ENCODE measurements at regions not wholly inside any gene's neighbourhood (a gene's known extent, or its start where the extent isn't known, plus 50 kb on each side); places are given as distances from the start of the nearest gene placed in this dataset.

DNA sequence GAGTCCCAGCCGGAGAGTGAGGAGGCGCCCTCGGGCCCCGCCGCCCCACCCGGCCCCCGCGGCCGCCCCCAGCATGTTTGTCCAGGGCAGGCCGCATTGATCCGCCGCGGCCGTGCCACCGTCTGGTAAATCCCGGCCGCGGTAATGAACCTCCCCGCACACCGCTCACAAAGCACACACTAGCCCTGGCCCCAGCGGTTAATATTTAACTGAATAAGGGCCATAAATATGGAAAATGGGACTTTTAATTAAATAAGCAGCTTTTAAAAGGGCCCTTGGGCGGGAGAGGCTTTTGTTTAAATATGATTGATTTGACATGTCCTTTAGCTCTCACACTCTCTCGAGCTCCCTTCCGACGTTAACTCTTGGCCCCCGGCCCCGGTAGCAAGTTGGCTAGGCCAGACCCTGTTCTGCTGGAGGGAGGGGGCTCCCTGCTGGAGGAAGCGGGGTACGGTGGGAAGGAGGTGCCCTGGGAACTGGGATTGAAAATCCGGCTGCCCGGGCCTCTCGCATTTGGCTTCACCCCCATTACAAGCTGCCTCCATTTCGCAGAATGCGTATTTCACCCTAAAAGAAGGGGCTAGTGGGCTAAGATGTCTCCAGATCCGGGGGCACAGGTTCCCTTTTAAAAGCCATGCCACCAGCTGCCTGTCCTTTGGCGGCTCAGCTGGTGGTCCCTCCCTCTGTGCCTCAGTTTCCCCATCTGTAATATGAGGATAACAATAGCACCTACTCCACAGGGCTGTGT, 199.8 kb downstream of the RBM19 start:
- Histone ChIP-seq H3K4me1 (ENCODE audit: control insufficient read depth in 3 of 3, insufficient read depth in 3 of 3, low read length in 3 of 3) (no peaks in the 10 kb centered on the region), H3K36me3 (ENCODE audit: control insufficient read depth in 3 of 3, insufficient read depth in 3 of 3, low read length in 3 of 3) (no peaks in the 10 kb centered on the region), H3K9ac (ENCODE audit: low read depth in 1 of 3, low read length in 3 of 3) (no peak overlapping the region), H3K27ac (ENCODE audit: low read depth, low read length) (no peak overlapping the region), H3K27me3 (ENCODE audit: control insufficient read depth in 3 of 3, insufficient read depth in 3 of 3, low read length in 3 of 3) (peaks cover 31 to 50% (median 36%) of the 10 kb centered on the region in 3 donors), H3K4me3 (ENCODE audit: low read length in 3 of 3) (no peak overlapping the region), H3K9me3 (ENCODE audit: control insufficient read depth in 3 of 3, low read length in 3 of 3) (no peaks in the 10 kb centered on the region)

DNA sequence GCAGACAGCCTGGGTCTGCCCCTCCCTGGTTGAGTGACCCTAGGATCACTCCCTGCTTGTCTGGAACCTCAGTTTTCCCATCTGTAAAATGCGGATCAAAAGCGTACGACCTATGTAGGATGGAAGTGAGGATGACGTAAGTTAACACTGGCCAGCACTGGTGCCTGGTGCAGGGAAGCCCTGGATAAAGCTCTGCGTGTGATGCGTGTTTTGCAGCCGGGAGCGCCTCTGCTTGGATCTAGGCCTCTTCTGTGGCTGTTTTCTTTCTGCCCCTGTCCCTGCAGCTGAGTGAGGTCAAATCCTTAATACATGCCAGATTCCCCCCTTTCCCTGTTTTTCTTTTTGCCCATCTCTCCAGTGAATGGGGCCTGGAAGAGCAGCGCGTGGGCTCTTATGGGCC, 201.5 kb downstream of the RBM19 start:
- Histone ChIP-seq H3K27ac (ENCODE audit: low read depth, low read length) (no peak overlapping the region), H3K27me3 (ENCODE audit: control insufficient read depth in 3 of 3, insufficient read depth in 3 of 3, low read length in 3 of 3) (peaks cover 38 to 45% (median 41%) of the 10 kb centered on the region in 3 donors), H3K4me1 (ENCODE audit: control insufficient read depth in 3 of 3, insufficient read depth in 3 of 3, low read length in 3 of 3) (no peaks in the 10 kb centered on the region), H3K4me3 (ENCODE audit: low read length in 3 of 3) (no peak overlapping the region), H3K9me3 (ENCODE audit: control insufficient read depth in 3 of 3, low read length in 3 of 3) (no peaks in the 10 kb centered on the region), H3K36me3 (ENCODE audit: control insufficient read depth in 3 of 3, insufficient read depth in 3 of 3, low read length in 3 of 3) (no peaks in the 10 kb centered on the region), H3K9ac (ENCODE audit: low read depth in 1 of 3, low read length in 3 of 3) (no peak overlapping the region)

DNA sequence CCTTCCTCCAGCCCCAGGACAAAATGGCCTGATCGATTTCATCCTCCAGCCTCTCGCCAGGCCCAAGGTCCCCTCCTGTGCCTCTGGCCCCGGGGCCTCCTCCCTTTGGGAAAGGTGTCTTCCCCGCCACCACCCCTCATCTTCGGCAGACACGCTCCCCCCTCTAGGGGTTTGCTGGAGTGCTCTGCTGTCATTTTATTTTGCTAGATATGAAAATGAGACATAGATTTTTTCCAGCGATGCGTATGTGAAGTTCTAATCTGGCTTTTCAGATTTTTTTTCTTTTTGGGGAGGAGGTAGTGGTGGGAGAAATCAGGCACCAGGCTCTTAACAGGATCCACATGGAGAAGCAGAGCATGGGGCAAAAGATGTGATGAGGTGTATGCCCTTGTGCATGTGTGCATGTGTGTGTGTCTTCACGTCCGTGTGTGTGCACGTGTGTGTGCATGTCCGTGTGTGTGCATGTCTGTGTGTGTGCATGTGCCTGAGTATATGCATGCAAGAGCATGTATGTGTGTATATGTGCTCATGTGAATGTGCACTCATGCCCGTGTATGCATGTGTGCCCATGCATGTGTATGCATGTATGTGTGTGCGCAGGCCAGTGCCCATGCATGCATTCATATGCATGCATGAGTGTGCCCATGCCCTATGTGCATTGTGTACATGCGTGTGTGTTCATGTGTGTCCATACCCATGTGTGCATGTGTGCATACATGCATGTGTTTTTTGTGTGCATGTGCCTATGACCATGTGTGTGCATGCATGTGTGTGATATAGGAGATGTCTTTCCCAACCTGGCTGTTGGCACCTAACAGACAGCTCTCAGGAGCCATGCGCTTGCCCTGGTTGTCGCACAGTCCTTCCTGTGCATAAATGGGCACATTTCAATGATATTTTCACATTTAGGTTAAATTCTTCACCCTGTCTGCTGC, 203.0 kb downstream of the RBM19 start:
- no peaks in the 10 kb centered on the region for H3K9me3 ChIP-seq (ENCODE audit: control insufficient read depth in 3 of 3, low read length in 3 of 3)
- no peak overlapping the region for H3K9ac ChIP-seq (ENCODE audit: low read depth in 1 of 3, low read length in 3 of 3)
- H3K4me1 ChIP-seq (ENCODE audit: control insufficient read depth in 3 of 3, insufficient read depth in 3 of 3, low read length in 3 of 3): no peaks in the 10 kb centered on the region
- peaks cover 38 to 41% (median 39%) of the 10 kb centered on the region in 3 donors for H3K27me3 ChIP-seq (ENCODE audit: control insufficient read depth in 3 of 3, insufficient read depth in 3 of 3, low read length in 3 of 3)
- no peak overlapping the region for H3K27ac ChIP-seq (ENCODE audit: low read depth, low read length)
- no peak overlapping the region for H3K4me3 ChIP-seq (ENCODE audit: low read length in 3 of 3)
- no peaks in the 10 kb centered on the region for H3K36me3 ChIP-seq (ENCODE audit: control insufficient read depth in 3 of 3, insufficient read depth in 3 of 3, low read length in 3 of 3)

DNA sequence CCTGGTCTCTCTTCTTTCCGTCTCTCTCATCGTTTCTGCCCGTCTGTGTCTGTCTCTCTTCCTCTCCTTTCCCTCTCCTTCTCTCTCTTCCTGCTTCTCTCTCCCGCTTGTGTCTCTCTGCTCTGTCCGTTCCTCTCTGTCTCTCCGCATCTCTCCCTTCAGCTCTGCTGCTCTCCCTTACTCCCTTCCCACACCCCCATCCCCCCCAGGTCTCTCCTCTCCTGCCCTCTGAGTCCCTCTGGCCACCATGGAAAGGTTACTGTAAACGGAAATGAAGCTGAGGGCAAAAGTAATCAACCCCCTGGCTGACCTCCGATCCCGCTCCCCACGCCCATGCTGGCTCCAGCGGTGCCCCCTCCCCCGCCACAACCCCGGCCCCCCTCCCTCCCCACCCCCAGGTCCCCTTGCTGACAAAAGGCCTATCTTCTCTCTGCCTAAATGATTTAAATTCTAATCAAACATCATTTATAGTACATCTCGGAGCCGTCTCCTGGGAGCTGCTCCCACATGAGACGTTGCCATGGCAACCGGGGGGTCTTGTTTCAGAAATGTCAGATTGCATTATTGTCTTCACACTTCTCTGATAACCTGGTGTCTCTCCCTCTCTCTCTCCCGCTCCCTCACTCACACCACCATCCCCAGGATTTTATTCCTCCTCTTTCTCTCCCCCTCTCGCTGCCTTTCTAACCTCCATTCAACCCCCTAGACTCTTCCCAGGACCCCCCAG, 203.8 kb downstream of the RBM19 start:
- H3K36me3 ChIP-seq (ENCODE audit: control insufficient read depth in 3 of 3, insufficient read depth in 3 of 3, low read length in 3 of 3): no peaks in the 10 kb centered on the region
- H3K9ac ChIP-seq (ENCODE audit: low read depth in 1 of 3, low read length in 3 of 3): no peak overlapping the region
- H3K27ac ChIP-seq (ENCODE audit: low read depth, low read length): no peak overlapping the region
- no peak overlapping the region for H3K4me3 ChIP-seq (ENCODE audit: low read length in 3 of 3)
- H3K4me1 ChIP-seq (ENCODE audit: control insufficient read depth in 3 of 3, insufficient read depth in 3 of 3, low read length in 3 of 3): no peaks in the 10 kb centered on the region
- peaks cover 37 to 44% (median 38%) of the 10 kb centered on the region in 3 donors for H3K27me3 ChIP-seq (ENCODE audit: control insufficient read depth in 3 of 3, insufficient read depth in 3 of 3, low read length in 3 of 3)
- H3K9me3 ChIP-seq (ENCODE audit: control insufficient read depth in 3 of 3, low read length in 3 of 3): no peaks in the 10 kb centered on the region

DNA sequence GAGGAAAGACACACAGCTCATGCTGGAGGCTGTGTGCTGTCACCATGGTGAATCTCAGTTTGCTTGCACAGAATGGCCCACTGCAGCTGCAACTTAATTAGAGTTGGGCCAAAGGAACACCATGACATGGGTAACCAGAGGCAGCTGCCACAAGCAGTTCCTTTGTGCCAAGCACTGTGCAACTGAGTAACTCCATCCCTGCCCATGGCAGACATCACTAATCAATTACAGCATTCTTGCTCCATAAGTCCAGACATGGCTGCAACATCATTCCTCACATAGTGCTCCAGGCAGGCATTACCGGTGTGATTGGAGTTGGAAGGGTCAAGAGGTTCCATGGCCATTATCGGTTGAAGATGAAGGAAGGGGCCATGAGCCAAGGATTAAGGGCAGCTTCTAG, 207.0 kb downstream of the RBM19 start:
- Histone ChIP-seq H3K9ac (ENCODE audit: low read depth in 1 of 3, low read length in 3 of 3) (no peak overlapping the region), H3K9me3 (ENCODE audit: control insufficient read depth in 3 of 3, low read length in 3 of 3) (no peaks in the 10 kb centered on the region), H3K27me3 (ENCODE audit: control insufficient read depth in 3 of 3, insufficient read depth in 3 of 3, low read length in 3 of 3) (peaks cover 34 to 44% (median 42%) of the 10 kb centered on the region in 3 donors), H3K27ac (ENCODE audit: low read depth, low read length) (no peak overlapping the region), H3K36me3 (ENCODE audit: control insufficient read depth in 3 of 3, insufficient read depth in 3 of 3, low read length in 3 of 3) (no peaks in the 10 kb centered on the region), H3K4me3 (ENCODE audit: low read length in 3 of 3) (no peak overlapping the region), H3K4me1 (ENCODE audit: control insufficient read depth in 3 of 3, insufficient read depth in 3 of 3, low read length in 3 of 3) (no peaks in the 10 kb centered on the region)

DNA sequence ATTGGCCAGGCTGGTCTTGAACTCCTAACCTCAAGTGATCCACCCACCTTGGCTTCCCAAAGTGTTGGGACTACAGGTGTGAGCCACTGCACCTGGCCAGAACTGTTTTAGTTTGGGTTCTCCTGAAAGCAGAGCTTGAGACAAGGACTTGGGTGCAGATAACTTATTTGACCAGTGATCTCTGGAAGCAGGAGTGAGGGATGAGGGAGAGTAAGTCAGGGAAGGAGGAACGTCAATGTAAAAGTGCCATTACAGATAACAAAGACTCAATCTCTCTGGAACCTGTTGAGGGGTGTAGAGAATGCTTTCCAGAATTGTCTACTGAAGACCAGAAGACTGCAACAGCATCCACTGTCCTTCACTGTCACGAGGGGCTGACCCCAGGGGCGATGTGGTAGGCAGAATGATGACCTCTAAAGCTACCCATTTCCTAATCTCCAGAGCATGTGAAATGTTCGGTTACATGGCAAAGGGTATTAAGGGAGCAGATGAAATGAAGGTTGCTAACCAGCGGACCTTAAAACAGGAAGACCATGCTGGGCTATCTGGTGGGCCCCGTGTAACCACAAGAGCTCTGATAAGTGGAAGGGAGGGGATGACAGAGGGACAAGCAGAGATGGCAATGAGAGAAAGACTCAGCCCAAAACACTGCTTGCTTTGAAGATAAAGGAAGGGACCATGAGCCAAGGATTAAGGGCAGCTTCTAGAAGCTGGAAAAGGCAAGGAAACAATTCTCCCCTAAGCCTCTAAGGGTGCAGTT, 207.8 kb downstream of the RBM19 start:
- H3K9ac ChIP-seq (ENCODE audit: low read depth in 1 of 3, low read length in 3 of 3): no peak overlapping the region
- H3K36me3 ChIP-seq (ENCODE audit: control insufficient read depth in 3 of 3, insufficient read depth in 3 of 3, low read length in 3 of 3): no peaks in the 10 kb centered on the region
- peaks cover 27 to 45% (median 35%) of the 10 kb centered on the region in 3 donors for H3K27me3 ChIP-seq (ENCODE audit: control insufficient read depth in 3 of 3, insufficient read depth in 3 of 3, low read length in 3 of 3)
- no peak overlapping the region for H3K27ac ChIP-seq (ENCODE audit: low read depth, low read length)
- H3K9me3 ChIP-seq (ENCODE audit: control insufficient read depth in 3 of 3, low read length in 3 of 3): no peaks in the 10 kb centered on the region
- no peak overlapping the region for H3K4me3 ChIP-seq (ENCODE audit: low read length in 3 of 3)
- no peaks in the 10 kb centered on the region for H3K4me1 ChIP-seq (ENCODE audit: control insufficient read depth in 3 of 3, insufficient read depth in 3 of 3, low read length in 3 of 3)

DNA sequence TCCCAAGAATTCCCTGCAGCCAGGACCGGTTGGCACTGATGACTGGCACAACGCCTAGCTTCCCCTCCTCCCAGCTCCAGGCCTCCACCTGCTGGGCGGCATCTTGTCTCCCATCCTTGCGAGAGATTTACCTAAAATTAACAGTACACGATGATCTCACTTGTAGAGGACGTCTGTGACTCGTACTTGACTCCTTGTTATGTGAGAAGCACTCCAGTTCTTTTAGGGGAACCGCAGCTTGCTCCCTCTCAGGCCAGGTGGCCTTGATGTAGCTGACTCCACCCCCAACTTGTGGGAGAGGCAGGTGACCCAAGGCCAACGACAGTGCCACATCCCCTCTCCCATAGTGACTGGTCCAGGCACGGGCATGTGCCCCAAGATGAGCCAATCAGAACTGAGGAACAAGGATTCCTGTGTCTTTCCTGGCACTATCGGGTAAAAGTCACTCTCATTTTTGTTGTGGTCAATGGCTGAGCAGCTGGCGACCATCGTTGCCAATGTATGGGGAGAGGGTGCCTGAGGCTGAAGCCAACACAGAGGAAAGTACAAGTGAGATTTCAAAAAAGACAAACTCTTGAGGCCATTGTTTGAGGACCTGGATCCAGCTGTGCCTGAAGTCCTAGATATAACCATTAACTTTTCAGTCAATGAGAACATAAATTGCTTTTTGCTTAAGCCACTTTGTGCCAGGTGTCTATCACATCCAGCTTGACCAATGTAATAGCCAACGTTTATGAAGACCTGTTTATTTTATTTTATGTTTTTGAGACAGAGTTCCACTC, 208.7 kb downstream of the RBM19 start:
- Histone ChIP-seq H3K9ac (ENCODE audit: low read depth in 1 of 3, low read length in 3 of 3) (no peak overlapping the region), H3K9me3 (ENCODE audit: control insufficient read depth in 3 of 3, low read length in 3 of 3) (no peaks in the 10 kb centered on the region), H3K27me3 (ENCODE audit: control insufficient read depth in 3 of 3, insufficient read depth in 3 of 3, low read length in 3 of 3) (peaks cover 20 to 45% (median 28%) of the 10 kb centered on the region in 3 donors), H3K4me1 (ENCODE audit: control insufficient read depth in 3 of 3, insufficient read depth in 3 of 3, low read length in 3 of 3) (no peaks in the 10 kb centered on the region), H3K36me3 (ENCODE audit: control insufficient read depth in 3 of 3, insufficient read depth in 3 of 3, low read length in 3 of 3) (no peaks in the 10 kb centered on the region), H3K4me3 (ENCODE audit: low read length in 3 of 3) (no peak overlapping the region), H3K27ac (ENCODE audit: low read depth, low read length) (no peak overlapping the region)

DNA sequence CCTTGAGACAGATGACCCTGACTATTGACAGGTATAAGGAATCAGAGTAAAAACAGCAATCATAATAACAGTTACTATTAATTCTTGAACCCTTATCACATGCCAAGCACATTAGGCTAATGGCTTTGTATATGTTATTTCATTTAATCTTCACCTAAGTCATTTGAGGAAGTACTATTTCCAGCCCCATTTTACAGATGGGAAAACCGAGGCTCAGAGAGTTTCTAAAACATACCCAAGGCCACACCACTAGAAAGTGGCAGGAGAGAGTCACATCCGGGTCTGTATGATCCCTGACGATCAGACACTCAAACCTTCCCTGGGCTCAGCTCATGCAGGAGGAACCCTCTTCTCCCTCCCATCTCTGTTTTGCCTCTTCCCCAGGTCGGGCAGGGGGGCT, 209.5 kb downstream of the RBM19 start:
- H3K4me1 ChIP-seq (ENCODE audit: control insufficient read depth in 3 of 3, insufficient read depth in 3 of 3, low read length in 3 of 3): no peaks in the 10 kb centered on the region

DNA sequence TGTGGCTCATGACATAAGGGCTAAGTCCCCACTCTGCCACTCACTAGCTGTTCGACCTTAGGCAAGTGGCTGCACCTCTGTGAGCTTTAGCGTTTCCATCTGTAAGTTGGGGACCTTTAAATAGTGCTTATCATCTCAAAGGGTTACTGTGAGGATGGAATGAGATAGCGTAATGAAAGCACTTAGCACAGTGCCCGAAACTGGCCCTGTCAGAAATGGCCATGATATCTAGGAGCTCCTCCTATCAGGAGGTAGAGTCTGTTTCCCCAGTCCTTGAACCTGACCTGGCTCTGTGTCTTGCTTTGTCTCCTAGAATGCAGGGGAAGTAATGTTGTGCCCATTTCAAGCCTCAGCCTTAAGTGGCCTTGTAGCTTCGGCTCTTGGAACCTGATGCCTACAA, 211.0 kb downstream of the RBM19 start:
- Histone ChIP-seq H3K27me3 (ENCODE audit: control insufficient read depth in 3 of 3, insufficient read depth in 3 of 3, low read length in 3 of 3) (peaks cover 10 to 33% (median 25%) of the 10 kb centered on the region in 3 donors), H3K36me3 (ENCODE audit: control insufficient read depth in 3 of 3, insufficient read depth in 3 of 3, low read length in 3 of 3) (no peaks in the 10 kb centered on the region), H3K9ac (ENCODE audit: low read depth in 1 of 3, low read length in 3 of 3) (no peak overlapping the region), H3K4me1 (ENCODE audit: control insufficient read depth in 3 of 3, insufficient read depth in 3 of 3, low read length in 3 of 3) (no peaks in the 10 kb centered on the region), H3K9me3 (ENCODE audit: control insufficient read depth in 3 of 3, low read length in 3 of 3) (peaks cover 0 to 2% (median 0%) of the 10 kb centered on the region in 3 donors), H3K27ac (ENCODE audit: low read depth, low read length) (no peak overlapping the region), H3K4me3 (ENCODE audit: low read length in 3 of 3) (no peak overlapping the region)

More for the DNA sequence above, 209.5 kb downstream of the RBM19 start:
- peaks cover 15 to 42% (median 25%) of the 10 kb centered on the region in 3 donors for H3K27me3 ChIP-seq (ENCODE audit: control insufficient read depth in 3 of 3, insufficient read depth in 3 of 3, low read length in 3 of 3)
- peaks cover 0 to 2% (median 0%) of the 10 kb centered on the region in 3 donors for H3K9me3 ChIP-seq (ENCODE audit: control insufficient read depth in 3 of 3, low read length in 3 of 3)
- H3K27ac ChIP-seq (ENCODE audit: low read depth, low read length): no peak overlapping the region
- H3K4me3 ChIP-seq (ENCODE audit: low read length in 3 of 3): no peak overlapping the region
- H3K9ac ChIP-seq (ENCODE audit: low read depth in 1 of 3, low read length in 3 of 3): no peak overlapping the region
- H3K36me3 ChIP-seq (ENCODE audit: control insufficient read depth in 3 of 3, insufficient read depth in 3 of 3, low read length in 3 of 3): no peaks in the 10 kb centered on the region

All from skeletal muscle tissue (tissue), 3 donors.